IMR-90 (cell line): ENCODE measurements at regions not wholly inside any gene's neighbourhood (a gene's known extent, or its start where the extent isn't known, plus 50 kb on each side); places are given as distances from the start of the nearest gene placed in this dataset.

Experiments
- ATAC-seq: fragments of 200-7000 bp; cut with Tn5 transposase; 2 replicates; pipeline ENCODE4 v1.9.1; 2020; ENCODE audit warnings: low read depth, mild to moderate bottlenecking, moderate library complexity
- BruUV-seq: library from RNA; stranded (reverse); fragments of 400-500 nt; replicated peaks from 2 replicates; lab custom pipeline; 2021; lab: Mats Ljungman, UMichigan
- CTCF ChIA-PET: fragments of 300-600 bp; formaldehyde crosslinking; extraction: SDS; loops from one replicate; lab custom pipeline; 2021; ENCODE audit warnings: antibody characterized with exemption; lab: Yijun Ruan, JAX
- POLR2A ChIA-PET: fragments of 300-600 bp; sonication (Branson Sonifier 250); formaldehyde crosslinking; loops from one replicate; lab custom pipeline; 2022; ENCODE audit warnings: antibody characterized with exemption; ENCODE audit not compliant: unreplicated experiment; lab: Charles Lee
- DNase-seq: peaks from one replicate; pipeline ENCODE4 v3.0.0; 2013
- H2AFZ ChIP-seq: replicated peaks from 2 replicates; pipeline ENCODE3; 2013; ENCODE audit warnings: low read length, mild to moderate bottlenecking; ENCODE audit not compliant: poor library complexity
- H2AK5ac ChIP-seq: 2 replicates; pipeline ENCODE4 v1.6.1; 2013; ENCODE audit warnings: low read depth, low read length, inconsistent platforms
- H2AK9ac ChIP-seq: replicated peaks from 2 replicates; pipeline ENCODE3; 2013; ENCODE audit warnings: mild to moderate bottlenecking, low read depth, low read length, moderate library complexity; ENCODE audit not compliant: poor library complexity
- H2BK120ac ChIP-seq: 2 replicates; pipeline ENCODE4 v1.6.1; 2013; ENCODE audit warnings: low read depth, low read length, inconsistent platforms
- H2BK15ac ChIP-seq: 3 replicates; pipeline ENCODE4 v1.6.1; 2013; ENCODE audit warnings: low read depth, low read length, inconsistent platforms
- H2BK20ac ChIP-seq: 2 replicates; pipeline ENCODE4 v1.6.1; 2013; ENCODE audit warnings: low read depth, mild to moderate bottlenecking, inconsistent platforms, low read length, moderate library complexity
- H2BK5ac ChIP-seq: 2 replicates; pipeline ENCODE4 v1.6.1; 2013; ENCODE audit warnings: mild to moderate bottlenecking, low read depth, low read length, inconsistent platforms; ENCODE audit not compliant: poor library complexity, severe bottlenecking
- H3K14ac ChIP-seq: replicated peaks from 2 replicates; pipeline ENCODE4 v1.6.1; 2013; ENCODE audit warnings: low read depth, low read length, inconsistent platforms
- H3K18ac ChIP-seq: 2 replicates; pipeline ENCODE4 v1.6.1; 2013; ENCODE audit warnings: low read depth, low read length, control low read depth
- H3K23ac ChIP-seq: 2 replicates; pipeline ENCODE4 v1.6.1; 2013; ENCODE audit warnings: low read depth, low read length, inconsistent platforms
- H3K27ac ChIP-seq: 2 replicates; pipeline ENCODE4 v1.5.1; 2013; ENCODE audit warnings: mild to moderate bottlenecking, control low read depth, low read length; ENCODE audit not compliant: insufficient read depth
- H3K27me3 ChIP-seq: 2 replicates; pipeline ENCODE4 v1.6.1; 2013; ENCODE audit warnings: low read length; ENCODE audit not compliant: control insufficient read depth, insufficient read depth
- H3K36me3 ChIP-seq: 2 replicates; pipeline ENCODE4 v1.6.1; 2013; ENCODE audit warnings: low read length, mixed read lengths; ENCODE audit not compliant: control insufficient read depth, insufficient read depth
- H3K4ac ChIP-seq: 2 replicates; pipeline ENCODE4 v1.6.1; 2013; ENCODE audit warnings: low read depth, low read length, inconsistent platforms
- H3K4me1 ChIP-seq: 2 replicates; pipeline ENCODE4 v1.6.1; 2013; ENCODE audit warnings: low read length, mixed read lengths; ENCODE audit not compliant: control insufficient read depth, insufficient read depth
- H3K4me2 ChIP-seq: 2 replicates; pipeline ENCODE4 v1.6.1; 2013; ENCODE audit warnings: low read depth, mild to moderate bottlenecking, control low read depth, low read length, moderate library complexity
- H3K4me3 ChIP-seq: 2 replicates; pipeline ENCODE4 v1.5.1; 2013; ENCODE audit warnings: low read depth, mild to moderate bottlenecking, control low read depth, low read length, moderate library complexity; ENCODE audit not compliant: insufficient read depth
- H3K56ac ChIP-seq: 2 replicates; pipeline ENCODE4 v1.6.1; 2013; ENCODE audit warnings: low read length, inconsistent platforms; ENCODE audit not compliant: insufficient read depth; ENCODE audit errors: extremely low read depth
- H3K79me1 ChIP-seq, 2 experiments: 2 replicates each; pipeline ENCODE4 v1.6.1; 2013; ENCODE audit warnings: low read length in 2 of 2, inconsistent platforms in 1 of 2, low read depth in 1 of 2
- H3K9ac ChIP-seq: 2 replicates; pipeline ENCODE4 v1.6.1; 2013; ENCODE audit warnings: low read depth, low read length, control low read depth
- H3K9me1 ChIP-seq: 2 replicates; pipeline ENCODE4 v1.6.1; 2013; ENCODE audit warnings: low read length, inconsistent platforms; ENCODE audit not compliant: insufficient read depth
- H3K9me3 ChIP-seq: 2 replicates; pipeline ENCODE4 v1.6.1; 2013; ENCODE audit warnings: low read length; ENCODE audit not compliant: control insufficient read depth, insufficient read depth
- H4K20me1 ChIP-seq: 2 replicates; pipeline ENCODE4 v1.6.1; 2013; ENCODE audit warnings: low read length, inconsistent platforms; ENCODE audit not compliant: insufficient read depth
- H4K5ac ChIP-seq: 2 replicates; pipeline ENCODE4 v1.6.1; 2013; ENCODE audit warnings: mild to moderate bottlenecking, low read depth, low read length, control low read depth
- H4K8ac ChIP-seq, 2 experiments: 2 replicates each; pipeline ENCODE4 v1.6.1; 2013; ENCODE audit warnings: low read depth in 2 of 2, low read length in 2 of 2, control low read depth in 1 of 2, inconsistent platforms in 1 of 2
- H4K91ac ChIP-seq: 2 replicates; pipeline ENCODE4 v1.6.1; 2013; ENCODE audit warnings: low read depth, low read length, inconsistent platforms; ENCODE audit not compliant: insufficient read depth
- MAZ ChIP-seq: IDR thresholded peaks from 2 replicates; pipeline ENCODE4 v1.6.1; 2012; ENCODE audit warnings: low read depth, mild to moderate bottlenecking, low read length, improper control_type of control experiment, moderate library complexity, borderline replicate concordance
- RCOR1 ChIP-seq: IDR thresholded peaks from 2 replicates; pipeline ENCODE4 v1.6.1; 2012; ENCODE audit warnings: mild to moderate bottlenecking, low read length, improper control_type of control experiment; ENCODE audit not compliant: insufficient replicate concordance
- WGBS, 2 experiments: methylation state at CpG; one replicate each; pipeline versions ENCODE4 v1.1.5 to v1.1.7; 2013; ENCODE audit warnings: missing lambda C conversion rate in 2 of 2; ENCODE audit not compliant: insufficient read length in 1 of 2; ENCODE audit errors: extremely low coverage in 2 of 2; 5-methylcytosine and 5-hydroxymethylcytosine counted together
- dilution Hi-C: fragments of 300-500 bp; cut with HindIII; formaldehyde crosslinking; loops from one replicate; pipeline ENCODE4 v1.14.3; 2018; ENCODE audit warnings: low sequenced_read_pairs; ENCODE audit not compliant: unreplicated experiment
- in situ Hi-C: fragments of 300-500 bp; cut with MboI; formaldehyde crosslinking; loops from 3 replicates; pipeline ENCODE4 v1.14.3; 2019; ENCODE audit warnings: low sequenced_read_pairs, inconsistent platforms, mixed read lengths
- intact Hi-C: fragments of 100-400 bp; cut with micrococcal nuclease; formaldehyde crosslinking; loops from 2 replicates; pipeline ENCODE4 v1.10.0; 2022
- TF ChIP-seq, protein P1 (sequence below): conservative IDR thresholded peaks from 2 replicates; pipeline ENCODE4 v1.5.1; 2012; ENCODE audit warnings: mild to moderate bottlenecking, low read depth, low read length, improper control_type of control experiment

- H3K9me3 ChIP-seq = no peaks in the 10 kb centered on the region
- dilution Hi-C loops (no loop called here), intact Hi-C loops (no loop called here), in situ Hi-C loops (no loop called here)
- H3K4me1 ChIP-seq = no peaks in the 10 kb centered on the region
- no peak overlapping the region for H2BK20ac ChIP-seq
- H3K23ac ChIP-seq = no peak overlapping the region
- H3K79me1 ChIP-seq = no peaks in the 10 kb centered on the region
- H3K9me1 ChIP-seq = no peaks in the 10 kb centered on the region
- ATAC-seq = no peak
- CTCF ChIA-PET = no interaction called here
- H4K20me1 ChIP-seq = no peaks in the 10 kb centered on the region
- H2AFZ ChIP-seq = no peak overlapping the region
- no peak overlapping the region for H3K56ac ChIP-seq
- no peak overlapping the region for H4K8ac ChIP-seq
- 0% methylated on average over 1 of the region's 5 CpGs; no CpG with 5 or more reads in 1 of the 2 experiments for WGBS, 2 experiments
- H3K4me3 ChIP-seq = no peak overlapping the region
- H3K18ac ChIP-seq = no peak overlapping the region
- H3K27ac ChIP-seq = no peak overlapping the region
- H2BK15ac ChIP-seq = no peak overlapping the region
- POLR2A ChIA-PET = no interaction called here
- H3K9ac ChIP-seq = no peak overlapping the region
- H4K91ac ChIP-seq = no peak overlapping the region
- no peak overlapping the region for H2AK5ac ChIP-seq
- no peak overlapping the region for H3K4me2 ChIP-seq
- no peak overlapping the region for H3K14ac ChIP-seq
- no peaks in the 10 kb centered on the region for H3K36me3 ChIP-seq
- no TSS peak for BruUV-seq
- no peaks in the 10 kb centered on the region for H3K27me3 ChIP-seq
- H4K5ac ChIP-seq = no peak overlapping the region
- no peak for TF ChIP-seq MAZ
- TF ChIP-seq, protein P1, sequence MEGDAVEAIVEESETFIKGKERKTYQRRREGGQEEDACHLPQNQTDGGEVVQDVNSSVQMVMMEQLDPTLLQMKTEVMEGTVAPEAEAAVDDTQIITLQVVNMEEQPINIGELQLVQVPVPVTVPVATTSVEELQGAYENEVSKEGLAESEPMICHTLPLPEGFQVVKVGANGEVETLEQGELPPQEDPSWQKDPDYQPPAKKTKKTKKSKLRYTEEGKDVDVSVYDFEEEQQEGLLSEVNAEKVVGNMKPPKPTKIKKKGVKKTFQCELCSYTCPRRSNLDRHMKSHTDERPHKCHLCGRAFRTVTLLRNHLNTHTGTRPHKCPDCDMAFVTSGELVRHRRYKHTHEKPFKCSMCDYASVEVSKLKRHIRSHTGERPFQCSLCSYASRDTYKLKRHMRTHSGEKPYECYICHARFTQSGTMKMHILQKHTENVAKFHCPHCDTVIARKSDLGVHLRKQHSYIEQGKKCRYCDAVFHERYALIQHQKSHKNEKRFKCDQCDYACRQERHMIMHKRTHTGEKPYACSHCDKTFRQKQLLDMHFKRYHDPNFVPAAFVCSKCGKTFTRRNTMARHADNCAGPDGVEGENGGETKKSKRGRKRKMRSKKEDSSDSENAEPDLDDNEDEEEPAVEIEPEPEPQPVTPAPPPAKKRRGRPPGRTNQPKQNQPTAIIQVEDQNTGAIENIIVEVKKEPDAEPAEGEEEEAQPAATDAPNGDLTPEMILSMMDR = no peak
- TF ChIP-seq RCOR1 = no peak
- no peak overlapping the region for H3K4ac ChIP-seq
- no peak overlapping the region for H2BK5ac ChIP-seq
- no peak overlapping the region for H2AK9ac ChIP-seq
- no peak for DNase-seq
- no peak overlapping the region for H2BK120ac ChIP-seq
Measured at GRCh38 chr18:7388741-7389140, 157.9 kb downstream of the LRRC30 start.
